ENCODE measurements at regions not wholly inside any gene's neighbourhood (a gene's known extent, or its start where the extent isn't known, plus 50 kb on each side); places are given as distances from the start of the nearest gene placed in this dataset.

DNA sequence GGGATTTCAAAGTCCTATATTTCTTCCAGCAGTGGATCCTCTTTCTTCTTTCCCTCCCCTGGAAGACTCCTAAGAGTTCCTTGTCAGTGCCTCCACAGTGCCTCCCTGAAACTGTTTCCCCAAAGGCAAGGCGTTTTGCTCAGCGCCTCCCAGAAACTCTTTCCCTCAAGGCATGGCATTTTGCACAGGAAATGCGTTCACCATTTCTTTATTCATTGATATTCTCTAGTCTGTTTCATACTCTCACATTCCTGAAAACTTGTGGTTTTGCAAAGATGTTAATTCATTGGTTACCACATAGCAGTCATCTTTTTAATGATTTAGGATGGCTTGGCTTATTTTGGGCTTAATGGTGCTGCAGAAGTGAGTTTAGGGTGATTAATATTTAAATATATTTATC, 177.3 kb upstream of the SLC10A2 start:
- no peak for TF ChIP-seq TAF1 (IDR thresholded peaks at IDR 0.05; ENCODE audit: low read depth, low read length)
- no peak for TF ChIP-seq POLR2AphosphoS5 (IDR thresholded peaks at IDR 0.05; ENCODE audit: low read depth, low read length)
- TF ChIP-seq YY1 (IDR thresholded peaks at IDR 0.05; ENCODE audit: low read depth, low read length) = no peak
